ENCODE measurements at regions not wholly inside any gene's neighbourhood (a gene's known extent, or its start where the extent isn't known, plus 50 kb on each side); places are given as distances from the start of the nearest gene placed in this dataset.

DNA sequence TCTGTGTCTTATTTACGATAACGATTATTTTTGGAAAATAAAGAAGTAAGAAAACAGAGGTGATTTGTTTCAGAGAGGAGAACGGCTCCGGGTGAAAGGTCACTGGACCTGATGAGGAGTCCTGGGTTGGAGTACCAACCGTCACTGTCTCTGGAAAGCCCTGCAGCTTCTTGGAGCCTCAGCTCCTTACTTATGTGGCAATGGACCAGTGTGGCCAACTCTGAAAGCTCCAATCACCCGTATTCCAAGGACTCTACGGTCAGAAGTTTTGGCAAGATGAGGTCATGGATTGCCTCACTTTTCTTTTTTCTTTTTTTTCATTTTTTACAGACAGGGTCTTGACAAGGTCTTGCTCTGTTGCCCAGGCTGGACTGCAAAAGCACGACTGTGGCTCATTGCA lies 84.8 kb downstream of the KLF4 start:
- Histone ChIP-seq H3K4me2 (ENCODE audit: low read length) (no peak overlapping the region), H2AFZ (ENCODE audit: low read length) (no peak overlapping the region), H4K20me1 (ENCODE audit: insufficient read depth, low read length) (no peaks in the 10 kb centered on the region), H3K79me2 (ENCODE audit: insufficient read depth, low read depth, low read length) (no peaks in the 10 kb centered on the region), H3K4me1 (ENCODE audit: insufficient read depth, low read length, poor library complexity, severe bottlenecking) (no peaks in the 10 kb centered on the region), H3K4me3 (ENCODE audit: low read depth, low read length, poor library complexity, severe bottlenecking) (no peak overlapping the region), H3K9me2 (ENCODE audit: insufficient read depth, low read length) (no peaks in the 10 kb centered on the region), H3K27ac (ENCODE audit: low read depth, low read length, poor library complexity, severe bottlenecking) (no peak overlapping the region), H3K36me3 (ENCODE audit: insufficient read depth, low read length) (no peaks in the 10 kb centered on the region), H3K9me3 (ENCODE audit: low read length) (no peaks in the 10 kb centered on the region)
- CTCF ChIA-PET (ENCODE audit: unreplicated experiment): no interaction called here
- no TSS peak for BruUV-seq (replicated peaks)
- POLR2A ChIA-PET: no interaction called here
- TF ChIP-seq EZH2phosphoT487 (IDR thresholded peaks at IDR 0.05; ENCODE audit: borderline replicate concordance, low read depth, low read length): no peak
- TF ChIP-seq, protein P1, sequence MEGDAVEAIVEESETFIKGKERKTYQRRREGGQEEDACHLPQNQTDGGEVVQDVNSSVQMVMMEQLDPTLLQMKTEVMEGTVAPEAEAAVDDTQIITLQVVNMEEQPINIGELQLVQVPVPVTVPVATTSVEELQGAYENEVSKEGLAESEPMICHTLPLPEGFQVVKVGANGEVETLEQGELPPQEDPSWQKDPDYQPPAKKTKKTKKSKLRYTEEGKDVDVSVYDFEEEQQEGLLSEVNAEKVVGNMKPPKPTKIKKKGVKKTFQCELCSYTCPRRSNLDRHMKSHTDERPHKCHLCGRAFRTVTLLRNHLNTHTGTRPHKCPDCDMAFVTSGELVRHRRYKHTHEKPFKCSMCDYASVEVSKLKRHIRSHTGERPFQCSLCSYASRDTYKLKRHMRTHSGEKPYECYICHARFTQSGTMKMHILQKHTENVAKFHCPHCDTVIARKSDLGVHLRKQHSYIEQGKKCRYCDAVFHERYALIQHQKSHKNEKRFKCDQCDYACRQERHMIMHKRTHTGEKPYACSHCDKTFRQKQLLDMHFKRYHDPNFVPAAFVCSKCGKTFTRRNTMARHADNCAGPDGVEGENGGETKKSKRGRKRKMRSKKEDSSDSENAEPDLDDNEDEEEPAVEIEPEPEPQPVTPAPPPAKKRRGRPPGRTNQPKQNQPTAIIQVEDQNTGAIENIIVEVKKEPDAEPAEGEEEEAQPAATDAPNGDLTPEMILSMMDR (conservative IDR thresholded peaks at IDR 0.05; ENCODE audit: low read length): no peak
- no peak for DNase-seq (ENCODE audit: low spot score)
- intact Hi-C loops (cut with micrococcal nuclease; ENCODE audit: unreplicated experiment): no loop called here

DNA sequence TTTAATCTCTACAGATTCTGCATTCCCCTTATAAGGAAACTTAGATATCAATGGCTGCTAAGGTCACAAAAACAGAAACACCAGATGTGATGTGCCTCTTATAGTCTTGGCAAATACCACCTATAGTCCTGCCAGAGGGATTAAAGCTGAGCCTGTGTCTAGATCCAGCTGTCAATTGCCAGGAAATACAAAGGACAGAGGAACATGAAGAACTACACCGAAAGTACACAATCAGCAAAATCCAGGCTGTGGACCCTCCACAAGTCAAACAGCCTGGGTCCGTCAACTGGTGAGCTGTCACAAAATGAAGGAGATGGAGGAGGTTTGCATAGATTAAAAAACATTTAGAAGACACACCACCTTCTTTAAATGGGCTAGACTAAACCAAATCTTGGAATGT lies 85.4 kb downstream of the KLF4 start:
- no peaks in the 10 kb centered on the region for H3K9me3 ChIP-seq (ENCODE audit: low read length)
- H4K20me1 ChIP-seq (ENCODE audit: insufficient read depth, low read length): no peaks in the 10 kb centered on the region
- no peaks in the 10 kb centered on the region for H3K79me2 ChIP-seq (ENCODE audit: insufficient read depth, low read depth, low read length)
- H2AFZ ChIP-seq (ENCODE audit: low read length): no peak overlapping the region
- no peak for TF ChIP-seq EZH2phosphoT487 (IDR thresholded peaks at IDR 0.05; ENCODE audit: borderline replicate concordance, low read depth, low read length)
- TF ChIP-seq, protein P1 (conservative IDR thresholded peaks at IDR 0.05; ENCODE audit: low read length): no peak
- no peak for DNase-seq (ENCODE audit: low spot score)
- ChIA-PET POLR2A (no interaction called here), CTCF (ENCODE audit: unreplicated experiment) (no interaction called here)
- H3K4me2 ChIP-seq (ENCODE audit: low read length): no peak overlapping the region
- no peaks in the 10 kb centered on the region for H3K36me3 ChIP-seq (ENCODE audit: insufficient read depth, low read length)
- H3K4me1 ChIP-seq (ENCODE audit: insufficient read depth, low read length, poor library complexity, severe bottlenecking): no peaks in the 10 kb centered on the region
- BruUV-seq (replicated peaks): no TSS peak
- no peak overlapping the region for H3K4me3 ChIP-seq (ENCODE audit: low read depth, low read length, poor library complexity, severe bottlenecking)
- H3K9me2 ChIP-seq (ENCODE audit: insufficient read depth, low read length): no peaks in the 10 kb centered on the region
- H3K27ac ChIP-seq (ENCODE audit: low read depth, low read length, poor library complexity, severe bottlenecking): no peak overlapping the region
- intact Hi-C loops (cut with micrococcal nuclease; ENCODE audit: unreplicated experiment): no loop called here

DNA sequence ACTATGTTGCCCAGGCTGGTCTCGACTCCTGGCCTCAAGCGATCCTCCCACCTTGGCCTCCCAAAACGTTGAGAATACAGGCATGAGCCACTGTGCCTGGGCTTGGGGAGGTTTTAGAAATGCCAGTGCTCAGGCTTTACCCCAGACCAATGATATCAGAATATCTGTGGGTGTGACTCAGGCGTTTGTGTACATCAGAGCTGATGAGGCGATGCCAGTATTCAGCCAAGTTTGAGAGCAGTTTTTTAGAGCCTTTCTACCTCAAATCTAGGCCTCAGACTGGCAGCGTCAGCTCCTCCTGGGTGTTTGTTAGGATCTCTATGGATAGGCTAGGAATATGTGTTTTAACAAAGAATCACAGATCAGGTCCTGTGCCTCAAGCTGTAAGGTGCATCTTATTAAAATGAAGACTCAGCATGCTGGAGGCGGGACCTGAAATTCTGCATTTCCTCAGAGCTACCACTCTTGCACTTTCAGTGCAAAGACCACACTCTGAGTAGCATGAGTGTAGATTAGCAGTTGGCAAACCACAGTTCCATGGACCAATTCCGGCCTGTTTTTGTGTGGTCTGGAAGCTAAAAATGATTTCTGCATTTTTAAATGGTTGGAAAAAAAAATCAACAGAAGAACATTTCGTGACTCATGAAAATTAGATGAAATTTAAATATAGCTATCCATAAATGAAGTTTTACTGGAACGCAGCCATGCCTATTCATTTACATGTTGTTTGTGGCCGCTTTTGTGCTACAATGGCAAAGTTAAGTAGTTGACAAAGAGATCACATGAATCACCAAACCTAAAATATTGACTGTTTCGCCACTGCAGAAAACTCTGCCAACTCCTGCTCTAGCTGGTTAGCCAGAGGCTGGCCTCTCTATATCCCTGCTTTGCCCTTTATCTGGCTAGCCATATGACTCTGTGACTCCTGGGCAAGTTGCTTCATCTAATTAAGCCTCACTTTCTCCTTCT lies 92.2 kb downstream of the KLF4 start:
- ChIA-PET CTCF (ENCODE audit: unreplicated experiment) (no interaction called here), POLR2A (interaction anchor here (0.7 kb wide), 1 partner anchor 1398 kb away, joined by 3 read pairs; no protein-coding TSS in a partner anchor)
- H3K9me3 ChIP-seq (ENCODE audit: low read length): no peaks in the 10 kb centered on the region
- BruUV-seq (replicated peaks): no TSS peak
- intact Hi-C loops (cut with micrococcal nuclease; ENCODE audit: unreplicated experiment): no loop called here
- no peaks in the 10 kb centered on the region for H3K36me3 ChIP-seq (ENCODE audit: insufficient read depth, low read length)
- H3K4me1 ChIP-seq (ENCODE audit: insufficient read depth, low read length, poor library complexity, severe bottlenecking): no peaks in the 10 kb centered on the region
- no peaks in the 10 kb centered on the region for H4K20me1 ChIP-seq (ENCODE audit: insufficient read depth, low read length)
- H2AFZ ChIP-seq (ENCODE audit: low read length): no peak overlapping the region
- H3K27ac ChIP-seq (ENCODE audit: low read depth, low read length, poor library complexity, severe bottlenecking): no peak overlapping the region
- DNase-seq (ENCODE audit: low spot score): no peak
- TF ChIP-seq EZH2phosphoT487 (IDR thresholded peaks at IDR 0.05; ENCODE audit: borderline replicate concordance, low read depth, low read length): no peak
- TF ChIP-seq, protein P1 (conservative IDR thresholded peaks at IDR 0.05; ENCODE audit: low read length): no peak
- H3K4me3 ChIP-seq (ENCODE audit: low read depth, low read length, poor library complexity, severe bottlenecking): no peak overlapping the region
- H3K9me2 ChIP-seq (ENCODE audit: insufficient read depth, low read length): no peaks in the 10 kb centered on the region
- no peaks in the 10 kb centered on the region for H3K79me2 ChIP-seq (ENCODE audit: insufficient read depth, low read depth, low read length)
- no peak overlapping the region for H3K4me2 ChIP-seq (ENCODE audit: low read length)

Measured in OCI-LY7 (cell line).